Right lung (tissue), 2 donors: ENCODE measurements at regions not wholly inside any gene's neighbourhood (a gene's known extent, or its start where the extent isn't known, plus 50 kb on each side); places are given as distances from the start of the nearest gene placed in this dataset.
"Not testable (repeated sequence)": the region's sequence is repeated elsewhere in the genome, so short reads cannot be mapped to it uniquely, and the experiment has no call there.

ENCODE experiments used
- DNase-seq, 2 donors: peaks; one replicate each; pipeline ENCODE4 v3.0.0-alpha.2; 2013

DNA sequence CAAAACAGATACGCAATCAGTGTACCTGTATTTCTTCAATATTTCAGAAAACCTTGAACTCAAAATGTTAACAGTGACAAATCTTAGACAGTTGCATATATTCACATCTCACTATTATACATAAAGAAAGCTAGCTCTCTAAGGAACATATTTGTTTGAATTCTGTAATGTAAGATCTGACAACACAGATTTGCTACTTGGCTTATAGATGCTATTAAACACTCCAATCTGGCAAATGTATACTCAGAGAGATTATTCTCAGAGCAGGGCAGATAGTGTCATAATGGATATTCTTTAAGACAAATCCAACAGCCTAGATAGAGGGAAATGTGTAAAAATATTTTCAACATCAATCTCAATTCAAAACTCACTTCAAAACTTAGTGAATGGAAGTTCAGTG, 794.5 kb upstream of the CDH9 start:
- DNase-seq = no peak

DNA sequence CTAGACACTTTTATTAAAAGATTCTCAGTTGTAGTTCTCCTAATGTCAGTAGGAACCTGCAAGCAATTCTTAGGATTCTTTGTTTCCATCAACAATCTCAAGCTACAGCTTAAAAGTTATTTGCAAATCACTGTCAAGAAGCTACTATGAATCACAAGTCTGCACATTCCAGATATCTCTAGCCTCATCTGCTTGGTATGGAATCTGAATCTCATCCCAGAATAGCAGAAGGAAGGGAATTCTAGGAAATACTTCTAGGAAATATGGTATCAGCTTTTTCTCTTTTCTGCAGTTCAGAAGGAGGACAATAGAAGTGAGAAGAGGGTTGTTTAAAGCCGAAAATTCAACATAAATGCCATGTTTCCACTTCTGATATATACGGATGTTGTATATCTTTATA, 792.2 kb upstream of the CDH9 start:
- DNase-seq = no peak

DNA sequence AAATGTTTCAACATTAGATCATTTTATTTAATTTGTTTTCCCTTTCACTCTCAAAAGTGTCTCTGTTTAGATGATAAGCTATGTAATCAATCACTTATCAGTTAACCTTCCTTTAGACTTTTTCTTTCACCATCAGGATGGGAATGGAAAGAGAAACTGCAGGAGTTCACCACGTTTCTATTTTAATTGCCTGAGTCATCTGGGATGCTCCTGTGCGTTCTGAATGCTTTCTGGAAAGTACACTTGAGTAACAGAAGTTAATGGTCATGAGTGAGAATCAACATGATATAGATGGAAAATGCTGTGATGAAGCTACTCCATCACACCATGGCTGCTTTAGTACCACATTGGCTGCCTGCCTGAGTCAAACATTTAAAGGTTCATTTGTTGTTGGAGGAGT, 783.3 kb upstream of the CDH9 start:
- no peak for DNase-seq

DNA sequence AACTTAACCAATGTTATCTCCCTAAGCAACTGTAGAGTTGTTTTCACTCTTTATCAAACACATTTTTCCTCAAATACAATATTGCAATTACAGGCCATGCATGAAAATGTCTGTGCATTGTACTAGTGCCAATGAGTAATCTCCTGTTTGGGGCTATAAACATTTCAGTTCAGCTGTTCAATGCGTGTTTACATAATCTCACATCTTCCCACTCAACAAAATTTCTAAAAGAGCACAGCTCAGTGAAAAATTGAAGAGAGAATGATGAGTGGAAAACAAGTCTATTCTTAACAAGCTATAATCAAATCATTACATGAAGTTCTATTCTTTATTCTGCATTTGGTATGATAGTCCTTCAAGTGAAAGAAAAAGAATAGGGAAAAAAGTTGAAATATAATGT, 780.5 kb upstream of the CDH9 start:
- DNase-seq = no peak

DNA sequence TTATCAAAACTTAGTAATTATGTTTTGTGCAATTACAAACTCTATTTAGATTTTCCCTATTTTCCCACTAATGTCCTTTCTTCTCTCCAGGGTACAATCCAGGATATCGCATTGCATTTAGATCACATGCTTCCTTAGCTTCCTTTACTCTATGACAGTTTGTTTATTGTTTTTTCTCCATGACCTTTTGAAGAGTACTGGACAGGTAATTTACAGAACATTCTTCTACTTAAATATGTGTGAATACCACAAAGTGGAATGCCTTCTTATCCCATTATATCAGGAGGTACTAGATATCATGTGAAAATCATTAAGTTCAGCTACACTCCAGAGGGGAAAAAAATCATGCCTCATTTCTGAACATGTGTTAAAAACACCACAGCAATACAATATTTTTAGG, 776.6 kb upstream of the CDH9 start:
- no peak for DNase-seq

DNA sequence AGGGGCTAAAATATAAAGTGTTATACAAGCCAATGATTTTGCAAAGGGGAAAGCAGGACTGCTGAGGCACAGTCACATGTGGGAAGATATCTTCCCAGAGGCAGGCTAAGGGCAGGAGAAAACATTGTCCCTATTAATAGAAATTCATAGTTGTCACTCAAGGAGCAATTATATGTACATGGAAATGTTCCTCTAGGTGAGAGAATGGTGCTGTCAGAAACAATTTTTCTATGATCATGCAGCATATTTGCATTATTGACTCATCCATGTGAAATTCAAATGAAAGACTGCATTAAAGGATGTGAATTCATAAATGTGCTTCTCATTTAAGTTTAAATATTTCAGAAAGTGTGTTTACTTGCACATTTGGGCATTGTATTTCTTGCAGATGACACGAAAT, 775.9 kb upstream of the CDH9 start:
- no peak for DNase-seq

DNA sequence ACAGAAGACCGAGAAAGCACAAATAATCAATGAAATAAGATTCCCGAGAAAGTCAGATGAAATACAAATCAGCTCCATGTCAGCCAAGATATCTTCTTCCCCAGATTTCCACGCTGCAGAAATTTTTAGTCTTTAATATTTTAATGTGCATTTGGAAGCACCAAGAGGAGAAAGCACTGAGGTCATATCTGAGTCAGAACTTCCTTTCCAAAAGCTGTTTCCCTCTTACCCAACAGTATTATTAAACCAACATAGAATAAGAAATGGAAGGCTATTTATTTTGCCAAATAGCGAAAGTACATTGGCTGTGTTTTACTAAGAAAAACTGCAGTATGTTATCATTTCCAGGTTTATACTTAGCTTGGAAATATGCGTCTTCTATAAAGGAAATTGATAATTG, 772.1 kb upstream of the CDH9 start:
- no peak for DNase-seq

DNA sequence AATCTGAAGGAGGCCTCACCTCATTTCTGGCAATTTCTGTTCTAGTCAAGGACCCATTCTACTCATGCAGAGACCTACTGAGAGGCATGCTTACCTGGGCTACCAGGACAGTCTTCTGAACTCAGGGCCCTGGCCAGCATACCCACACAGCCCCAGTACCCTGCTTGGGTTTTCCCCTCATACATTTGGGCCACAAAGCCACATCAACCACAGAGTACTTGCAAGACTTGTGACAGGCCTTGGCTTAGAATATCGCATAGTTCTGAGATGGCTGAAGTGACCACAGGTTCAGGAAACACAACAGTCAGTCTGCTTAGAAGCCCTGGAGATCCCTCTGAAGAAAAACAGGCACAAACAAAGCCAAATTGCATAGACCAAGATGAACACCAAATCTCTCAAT, 758.8 kb upstream of the CDH9 start:
- no peak for DNase-seq

DNA sequence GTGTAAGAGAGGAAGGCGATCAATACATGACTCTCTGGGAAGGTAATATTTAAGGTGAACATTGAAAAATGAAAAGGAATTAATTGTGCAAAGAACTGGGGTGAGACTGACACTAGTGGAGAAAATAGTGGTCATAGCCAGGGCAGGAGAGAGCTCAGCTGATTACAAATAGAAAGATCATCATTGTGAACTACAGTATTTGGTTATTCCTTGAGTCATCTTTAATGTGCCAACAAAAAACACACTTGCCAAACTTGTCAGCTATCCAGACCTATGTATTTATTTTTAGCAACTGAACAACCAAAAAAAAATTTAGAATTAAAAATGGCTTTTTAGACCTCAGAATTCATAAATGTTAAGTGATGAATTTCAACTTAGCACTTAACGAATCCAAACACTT, 749.8 kb upstream of the CDH9 start:
- DNase-seq = no peak

DNA sequence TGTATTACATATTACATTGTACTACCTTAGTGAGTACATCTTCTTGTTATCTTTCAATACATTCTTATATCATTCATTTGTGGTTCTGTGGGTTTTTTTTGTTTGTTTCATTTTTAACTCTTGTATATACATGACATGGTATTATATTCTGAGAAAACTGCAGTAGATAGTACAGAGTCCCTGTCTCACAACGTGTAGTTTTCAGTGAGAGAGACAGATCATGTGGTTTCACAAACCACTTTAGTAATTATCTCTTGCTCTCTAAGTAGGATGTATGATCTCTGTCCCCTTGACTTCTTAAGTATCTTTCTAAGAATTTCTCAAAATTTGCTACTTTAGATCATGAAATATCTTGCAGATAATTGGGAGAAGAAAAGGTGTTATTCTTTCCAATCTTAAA, 745.9 kb upstream of the CDH9 start:
- no peak for DNase-seq

DNA sequence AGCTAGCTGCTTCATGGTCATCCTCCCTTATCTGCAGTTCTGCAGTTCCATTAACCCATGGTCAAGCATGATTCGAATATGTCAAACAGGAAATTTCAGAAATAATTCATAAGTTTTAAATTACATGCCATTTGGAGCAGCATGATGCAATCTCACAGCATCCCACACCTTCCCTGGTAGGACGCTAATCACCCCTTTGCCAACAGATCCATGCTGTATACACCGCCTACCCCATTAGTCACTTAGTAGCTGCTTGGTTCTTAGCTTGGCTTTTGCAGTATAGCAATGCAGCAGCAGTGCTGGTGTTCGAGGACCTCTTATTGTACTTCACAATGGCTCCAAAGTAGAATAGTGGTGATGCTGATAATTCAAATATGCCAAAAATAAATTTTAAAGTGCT, 739.7 kb upstream of the CDH9 start:
- no peak for DNase-seq

DNA sequence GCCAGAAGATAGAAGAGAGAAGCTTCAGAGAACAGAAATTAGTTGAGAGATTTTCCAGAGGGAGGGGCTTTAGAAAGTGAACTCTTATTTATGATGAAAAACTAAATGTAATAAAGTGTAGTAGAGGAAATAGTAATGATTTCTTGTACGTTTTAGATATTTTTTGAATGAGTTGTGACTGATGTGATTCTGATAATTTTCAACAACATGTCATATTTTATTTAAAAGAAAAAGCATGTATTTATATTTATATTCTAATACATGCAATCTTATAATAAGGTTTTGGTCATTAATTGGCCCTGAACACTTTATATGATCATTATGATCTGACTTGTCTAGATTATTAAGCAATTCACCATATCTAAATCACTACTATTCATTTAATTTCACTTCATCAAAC, 735.2 kb upstream of the CDH9 start:
- peak; percentile 18 to 19 for DNase-seq

DNA sequence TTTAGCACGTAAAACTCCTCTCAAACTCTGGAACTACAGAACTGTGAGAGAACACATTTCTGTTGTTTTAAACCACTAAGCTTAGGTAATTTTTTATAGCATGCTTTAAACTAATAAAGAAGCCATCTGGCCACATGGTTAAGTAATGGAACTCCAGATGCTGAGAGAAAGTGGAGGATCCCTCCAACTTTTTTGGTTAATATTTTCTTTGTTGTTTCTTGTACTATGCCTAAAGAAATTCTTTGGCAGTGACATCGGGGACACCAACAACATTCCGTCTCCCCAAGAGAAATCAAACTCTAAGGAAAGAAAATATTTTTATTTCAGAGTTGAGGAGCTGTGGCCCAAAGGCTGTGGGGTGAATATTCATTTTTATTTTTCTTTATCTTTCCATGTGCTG, 734.8 kb upstream of the CDH9 start:
- DNase-seq = no peak

DNA sequence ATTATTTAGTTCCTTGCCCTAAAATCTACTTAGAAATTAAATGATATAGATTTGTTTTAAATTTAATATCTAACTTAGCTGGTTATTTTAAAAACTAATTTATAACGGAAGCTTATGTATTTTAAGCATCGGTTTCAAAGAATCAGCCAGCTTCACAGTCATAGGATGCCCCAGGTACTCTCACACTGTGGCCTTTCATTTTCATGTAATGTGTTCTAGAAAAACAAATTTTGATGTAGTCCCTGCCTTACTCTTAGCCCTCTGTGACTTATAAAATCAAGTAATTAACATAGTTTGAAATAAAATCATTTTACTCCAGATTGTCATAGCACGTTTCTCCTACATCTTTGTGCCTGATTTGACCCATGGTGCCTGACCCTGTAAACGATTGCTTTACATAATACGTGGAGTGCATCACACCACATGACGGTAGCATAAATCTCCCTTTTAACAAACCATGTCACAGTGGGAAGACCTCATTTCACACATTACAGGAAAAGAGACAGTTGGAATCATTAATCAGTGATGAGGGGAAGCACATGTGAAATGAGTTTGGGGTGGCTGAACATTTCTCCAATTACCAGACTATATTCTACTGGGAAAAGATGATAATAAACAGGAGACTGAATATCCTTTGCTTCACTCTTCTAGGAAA, 731.5 kb upstream of the CDH9 start:
- DNase-seq = no peak

DNA sequence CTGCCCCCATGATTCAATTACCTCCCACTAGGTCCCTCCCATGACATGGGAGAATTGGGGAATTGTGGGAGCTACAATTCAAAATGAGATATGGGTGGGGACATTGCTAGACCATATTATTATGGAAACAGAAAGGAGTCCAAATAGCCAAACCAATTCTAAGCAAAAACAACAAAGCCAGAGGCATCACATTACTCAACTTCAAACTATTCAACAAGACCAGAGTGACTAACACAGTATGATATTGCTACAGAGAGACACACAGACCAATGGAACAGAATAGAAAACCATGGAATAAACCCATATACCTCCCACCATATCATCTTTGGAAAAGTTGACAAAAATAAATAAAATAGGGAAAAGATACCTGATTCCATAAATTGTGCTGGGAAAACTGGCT, 710.5 kb upstream of the CDH9 start:
- DNase-seq = no peak

DNA sequence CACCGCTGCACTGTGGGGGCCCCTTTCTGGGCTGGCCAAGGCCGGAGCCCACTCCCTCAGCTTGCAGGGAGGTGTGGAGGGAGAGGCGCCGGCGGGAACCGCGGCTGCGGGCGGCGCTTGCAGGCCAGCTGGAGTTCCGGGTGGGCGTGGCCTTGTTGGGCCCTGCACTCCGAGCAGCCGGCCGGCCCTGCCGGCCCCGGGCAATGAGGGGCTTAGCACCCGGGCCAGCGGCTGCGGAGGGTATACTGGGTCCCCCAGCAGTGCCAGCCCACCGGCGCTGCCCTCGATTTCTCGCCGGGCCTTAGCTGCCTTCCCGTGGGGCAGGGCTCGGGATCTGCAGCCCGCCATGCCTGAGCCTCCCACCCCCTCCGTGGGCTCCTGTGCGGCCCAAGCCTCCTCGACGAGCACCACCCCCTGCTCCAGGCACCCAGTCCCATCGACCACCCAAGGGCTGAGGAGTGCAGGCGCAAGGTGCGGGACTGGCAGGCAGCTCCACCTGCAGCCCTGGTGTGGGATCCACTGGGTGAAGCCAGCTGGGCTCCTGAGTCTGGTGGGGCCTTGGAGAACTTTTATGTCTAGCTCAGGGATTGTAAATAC, 705.1 kb upstream of the CDH9 start:
- not testable (repeated sequence) for DNase-seq

DNA sequence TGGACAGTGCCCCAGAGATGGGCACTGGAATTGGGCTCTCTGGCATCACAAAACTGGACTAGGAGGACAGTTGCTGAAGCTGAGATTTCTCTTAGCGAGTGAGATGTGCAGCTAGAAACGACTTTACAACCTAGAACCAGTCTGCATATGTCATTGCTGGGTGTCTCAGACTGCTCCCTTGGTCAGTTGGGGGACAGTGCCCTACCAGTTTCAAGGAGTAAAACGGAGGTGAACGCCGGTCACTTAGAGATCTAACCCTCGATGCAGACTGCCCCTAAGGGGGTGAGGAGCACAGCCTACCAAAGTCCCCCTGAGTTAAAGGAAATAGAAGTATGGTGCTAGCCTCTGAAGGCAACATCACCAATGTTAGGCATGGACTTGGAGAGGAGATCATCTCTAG, 704.4 kb upstream of the CDH9 start:
- DNase-seq = no peak

DNA sequence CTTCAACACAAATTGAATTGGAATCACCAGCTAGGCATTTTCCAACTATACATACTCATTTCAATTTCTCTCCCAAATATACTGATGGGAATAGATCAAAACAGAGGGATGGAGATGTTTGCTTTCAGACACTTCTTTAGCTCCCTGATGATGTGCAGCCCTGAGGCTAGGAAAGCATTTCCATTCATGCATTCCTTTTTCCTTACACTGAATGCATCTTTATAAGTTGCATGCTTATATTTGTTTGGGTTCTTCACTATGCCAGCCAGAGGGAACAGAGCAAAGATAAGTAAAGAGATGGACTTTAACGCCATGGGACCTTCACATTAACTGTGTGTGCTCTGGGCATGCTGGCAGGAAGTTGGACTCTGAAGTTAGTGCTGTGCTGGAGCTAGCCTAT, 696.5 kb upstream of the CDH9 start:
- no peak for DNase-seq

DNA sequence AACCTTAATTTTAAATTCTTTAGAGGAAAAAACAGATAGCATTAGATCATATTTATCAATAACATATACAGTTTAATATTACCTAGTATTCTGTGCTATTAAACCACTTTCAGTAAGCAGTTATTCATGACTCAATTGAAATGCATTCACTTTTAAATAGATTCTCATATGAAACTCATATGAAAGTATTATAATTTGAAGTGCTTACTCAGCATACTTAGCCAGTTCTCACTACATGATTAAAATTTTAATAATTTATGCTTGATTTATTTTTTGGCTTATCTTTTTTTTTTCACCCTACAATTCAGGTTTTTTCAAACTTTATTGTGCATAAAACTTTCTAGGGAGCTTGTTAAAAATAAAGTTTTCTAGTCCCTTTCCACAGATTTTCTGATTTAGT, 694.9 kb upstream of the CDH9 start:
- DNase-seq = no peak

DNA sequence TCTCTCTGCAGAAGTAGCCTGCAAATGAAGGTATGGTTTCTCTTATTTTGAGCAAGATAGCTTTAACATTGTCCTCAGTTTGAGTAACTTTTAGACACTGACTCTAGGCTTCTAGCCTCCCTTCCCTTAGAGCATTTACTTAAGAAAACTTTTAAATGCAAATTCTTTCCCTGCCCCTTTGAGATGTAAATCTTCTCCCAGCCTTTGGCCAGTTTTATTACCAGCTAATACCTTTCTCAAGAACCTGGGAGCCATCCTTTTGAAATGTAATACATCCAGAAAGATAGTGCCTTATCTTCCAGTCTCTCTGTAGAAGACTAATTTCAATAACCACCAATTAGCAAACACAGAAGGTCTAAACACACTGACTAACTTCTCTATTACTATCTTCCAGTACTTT, 688.9 kb upstream of the CDH9 start:
- DNase-seq = no peak

DNA sequence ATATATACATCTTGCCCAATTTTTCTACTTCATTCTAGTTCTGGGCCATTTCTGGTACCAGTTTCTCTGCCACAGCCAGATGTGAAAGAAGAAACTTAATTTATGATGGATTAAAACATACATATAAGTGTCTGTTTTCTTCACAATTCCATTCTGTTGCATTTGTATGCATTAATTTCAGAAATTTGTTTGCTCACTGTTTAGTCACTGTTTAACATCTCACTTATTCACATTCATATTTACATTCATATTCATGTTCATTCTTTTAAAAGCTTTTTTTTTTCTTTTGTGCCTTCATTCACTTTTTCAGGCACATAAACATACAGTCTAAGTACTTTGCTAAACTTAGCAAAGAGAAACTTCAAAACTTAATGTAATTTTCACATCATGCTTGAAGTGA, 684.0 kb upstream of the CDH9 start:
- DNase-seq = no peak

DNA sequence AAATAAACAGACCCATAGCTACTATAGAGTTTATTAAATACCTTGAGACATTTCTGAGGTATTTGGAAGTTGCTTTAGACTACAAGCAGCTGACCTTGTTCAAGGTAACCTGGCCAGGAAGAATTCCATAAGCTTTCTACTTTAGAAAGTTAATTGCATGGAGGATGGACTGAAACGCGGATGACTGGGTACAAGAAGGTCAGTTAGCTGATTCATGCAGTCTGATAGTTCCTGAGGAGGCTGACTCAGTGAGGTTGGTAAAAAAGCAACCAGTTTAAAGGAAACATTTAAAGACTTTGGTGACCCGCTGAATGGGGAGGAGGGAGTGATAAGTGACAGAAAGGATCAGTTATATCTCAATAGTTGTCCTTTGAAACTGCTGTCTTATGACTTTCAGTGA, 670.1 kb upstream of the CDH9 start:
- DNase-seq = no peak

DNA sequence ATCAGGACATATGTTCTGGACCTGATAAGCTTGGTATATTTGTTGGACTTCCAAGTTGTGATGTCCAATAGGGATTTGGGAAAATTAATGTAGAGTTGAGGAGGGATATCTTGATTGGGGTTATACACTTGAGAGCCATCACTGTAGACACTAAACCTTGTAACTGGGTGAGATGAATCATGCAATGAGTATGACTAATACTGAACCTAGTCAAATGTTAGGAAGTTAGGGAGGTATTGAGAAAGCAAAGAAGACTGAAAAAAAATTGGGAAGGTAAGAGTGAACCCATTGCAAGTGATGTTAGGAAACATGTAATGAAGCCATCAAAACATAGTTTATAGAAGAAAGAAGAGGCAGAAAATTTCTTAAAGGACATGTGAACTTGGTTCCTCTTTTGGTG, 668.4 kb upstream of the CDH9 start:
- no peak for DNase-seq

DNA sequence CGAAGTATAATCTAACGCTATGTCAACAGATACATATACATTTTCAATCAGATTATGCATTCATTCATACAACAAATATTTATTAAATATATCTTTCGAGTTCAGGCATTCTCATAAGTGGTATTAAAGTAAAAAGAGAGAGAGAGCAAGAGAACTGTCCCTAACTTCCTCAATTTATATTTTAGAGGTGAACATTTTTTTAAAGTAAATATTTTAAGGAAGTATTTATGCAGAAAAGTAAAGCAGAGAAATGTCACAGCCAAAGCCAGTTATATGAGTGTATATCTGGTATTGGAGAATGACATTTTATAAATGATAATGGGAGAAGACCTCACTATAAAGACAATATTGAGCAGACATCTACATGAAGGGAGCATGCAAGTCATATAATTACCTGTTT, 667.3 kb upstream of the CDH9 start:
- no peak for DNase-seq
